SK-MEL-5 (cell line): ENCODE measurements at regions not wholly inside any gene's neighbourhood (a gene's known extent, or its start where the extent isn't known, plus 50 kb on each side); places are given as distances from the start of the nearest gene placed in this dataset.

ENCODE experiments used
- DNase-seq: peaks from one replicate; pipeline ENCODE4 v3.0.0-alpha.2; 2016; ENCODE audit warnings: low read depth, low spot score
- in situ Hi-C: cut with HindIII; loops from 2 replicates; pipeline ENCODE4 v1.10.0; 2016; ENCODE audit warnings: low sequenced_read_pairs, high pct_unique_total_duplicates, low pct_unique_long_range_greater_than_20kb

- in situ Hi-C loops: no loop called here
- DNase-seq: no peak
Observed at GRCh38 chr9:1292384-1292783, 242.2 kb downstream of the DMRT2 start.

- DNase-seq: no peak
- in situ Hi-C loops: no loop called here
Observed at GRCh38 chr9:1294641-1295258, 244.6 kb downstream of the DMRT2 start.

DNA sequence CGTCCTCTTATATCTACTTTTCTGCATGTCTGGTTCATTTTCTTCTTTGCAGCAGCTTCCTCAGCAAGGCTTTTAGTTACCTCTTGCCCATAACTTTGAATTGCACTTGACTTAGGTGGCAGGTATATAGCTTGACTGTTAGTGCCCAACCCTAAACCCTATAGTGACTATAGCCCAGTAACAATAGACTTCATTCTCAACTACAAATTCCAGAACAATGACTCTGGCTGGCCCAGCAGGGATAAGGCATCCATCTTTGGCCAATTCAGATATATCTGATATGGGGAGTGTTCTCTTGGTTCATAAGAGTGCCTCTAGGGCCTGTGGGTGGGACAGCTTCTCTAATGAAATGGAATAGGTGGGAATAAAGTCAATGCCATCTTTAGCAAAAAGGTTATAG lies 246.2 kb downstream of the DMRT2 start:
- in situ Hi-C loops: no loop called here
- DNase-seq: no peak

- no peak for DNase-seq
- in situ Hi-C loops: no loop called here
Observed at GRCh38 chr9:1298046-1298445, 247.9 kb downstream of the DMRT2 start.

DNA sequence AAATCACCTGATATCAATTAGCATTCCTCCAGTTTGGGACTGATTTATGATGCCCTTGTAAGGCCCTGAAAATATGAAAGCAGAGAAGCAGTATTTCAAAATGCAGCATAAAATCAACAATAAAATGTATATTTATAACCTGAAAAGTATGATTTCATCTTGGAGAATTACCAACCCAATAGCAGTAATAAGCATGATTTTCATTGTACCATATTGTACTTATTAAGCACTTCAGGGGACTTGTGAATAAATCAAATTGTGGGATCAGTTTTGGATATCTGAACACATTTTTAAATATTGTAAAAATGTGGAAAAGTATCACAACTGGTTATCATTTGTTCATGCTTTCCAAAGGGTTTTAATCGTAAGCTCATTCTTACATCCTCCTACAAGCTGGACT lies 250.8 kb downstream of the DMRT2 start:
- in situ Hi-C loops: no loop called here
- no peak for DNase-seq

GRCh38 chr9:1303932-1304331 lies 253.8 kb downstream of the DMRT2 start:
- in situ Hi-C loops: no loop called here
- DNase-seq: no peak

- DNase-seq: no peak
- in situ Hi-C loops: no loop called here
Observed at GRCh38 chr9:1311462-1312042, 261.4 kb downstream of the DMRT2 start.

DNA sequence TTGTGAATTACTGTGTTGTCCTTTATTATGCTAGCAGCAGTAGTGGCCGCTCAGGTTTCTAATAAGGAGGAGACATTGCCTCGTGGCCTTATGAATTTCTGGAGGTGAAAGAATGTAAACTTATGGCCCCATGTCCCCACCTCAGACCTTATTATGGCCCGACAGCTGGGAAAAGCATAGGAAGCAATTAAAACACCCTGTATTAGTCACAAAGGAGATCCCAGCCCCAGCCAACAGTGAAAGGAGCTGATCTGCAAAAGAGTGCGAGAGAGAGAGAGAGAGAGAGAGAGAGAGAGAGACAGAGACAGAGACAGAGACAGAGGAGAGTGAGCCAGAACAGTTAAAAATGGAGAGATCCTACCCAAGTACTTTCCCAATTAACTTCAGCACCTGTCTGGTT lies 269.3 kb downstream of the DMRT2 start:
- no peak for DNase-seq
- in situ Hi-C loops: no loop called here

DNA sequence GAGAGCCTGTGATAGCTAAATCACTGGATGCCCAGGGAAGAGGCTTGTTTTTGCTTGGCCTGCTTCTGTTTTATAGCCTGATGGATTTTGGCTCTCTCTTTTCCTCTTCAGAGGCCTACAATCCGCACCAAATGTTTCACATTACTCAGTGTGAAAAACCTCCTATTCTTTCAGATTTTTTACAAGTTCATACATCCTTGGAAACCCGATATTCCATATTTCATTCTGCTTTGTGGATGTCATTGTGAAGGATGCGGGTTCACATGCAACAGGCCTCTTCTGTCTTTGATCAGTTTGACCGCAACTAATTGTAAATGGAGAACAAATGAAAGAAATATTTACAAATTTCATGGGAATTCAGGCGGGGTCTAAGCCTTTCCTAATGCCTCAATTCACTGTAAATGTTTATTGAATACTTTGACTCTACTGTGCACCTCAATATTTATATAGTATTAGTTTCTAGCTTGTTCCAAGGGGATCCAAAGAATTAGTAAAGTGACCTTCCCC lies 269.9 kb downstream of the DMRT2 start:
- DNase-seq: no peak
- in situ Hi-C loops: no loop called here

GRCh38 chr9:1320607-1321195 lies 270.5 kb downstream of the DMRT2 start:
- in situ Hi-C loops: no loop called here
- DNase-seq: no peak

- no peak for DNase-seq
- in situ Hi-C loops: no loop called here
Observed at GRCh38 chr9:1327467-1327866, 277.3 kb downstream of the DMRT2 start.

DNA sequence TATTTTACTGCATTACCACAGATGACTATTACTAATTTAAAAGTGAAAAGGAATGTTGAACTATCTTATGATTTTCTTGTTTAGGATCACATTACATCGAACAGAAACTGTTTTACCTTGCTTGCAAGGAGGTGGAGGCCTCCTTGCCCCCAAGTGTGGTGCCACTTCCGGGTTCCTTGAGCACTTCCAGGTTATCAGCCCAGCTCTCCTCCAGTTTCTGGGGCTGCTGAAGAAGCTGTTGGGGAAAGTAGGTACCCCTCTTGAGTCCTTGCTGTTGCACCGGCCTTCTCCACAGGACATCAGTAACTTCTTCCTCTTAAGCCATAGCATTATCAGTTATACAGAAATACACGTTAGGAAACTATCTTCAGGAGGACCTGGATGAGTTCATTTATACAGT lies 278.2 kb downstream of the DMRT2 start:
- no peak for DNase-seq
- in situ Hi-C loops: no loop called here

- in situ Hi-C loops: no loop called here
- DNase-seq: no peak
Observed at GRCh38 chr9:1331546-1332038, 281.4 kb downstream of the DMRT2 start.

DNA sequence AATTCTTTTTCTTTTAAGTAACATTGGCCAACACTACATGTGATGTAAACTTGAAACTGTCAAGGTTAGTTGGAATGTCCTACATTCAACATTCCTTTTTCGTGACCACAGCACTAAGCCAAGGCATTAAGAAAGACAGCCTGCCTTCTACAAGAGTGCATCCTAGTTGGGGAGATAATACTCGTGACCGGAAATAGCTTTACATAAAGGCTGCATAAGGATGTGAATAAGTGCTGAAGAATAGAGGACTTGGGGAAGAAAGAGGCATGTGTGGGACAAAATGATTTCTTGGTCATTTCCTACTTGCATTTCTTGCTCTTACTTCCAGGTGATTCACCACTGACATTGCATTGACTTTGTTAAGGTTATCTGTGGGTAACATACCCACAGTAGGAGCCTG lies 282.0 kb downstream of the DMRT2 start:
- no peak for DNase-seq
- in situ Hi-C loops: no loop called here

DNA sequence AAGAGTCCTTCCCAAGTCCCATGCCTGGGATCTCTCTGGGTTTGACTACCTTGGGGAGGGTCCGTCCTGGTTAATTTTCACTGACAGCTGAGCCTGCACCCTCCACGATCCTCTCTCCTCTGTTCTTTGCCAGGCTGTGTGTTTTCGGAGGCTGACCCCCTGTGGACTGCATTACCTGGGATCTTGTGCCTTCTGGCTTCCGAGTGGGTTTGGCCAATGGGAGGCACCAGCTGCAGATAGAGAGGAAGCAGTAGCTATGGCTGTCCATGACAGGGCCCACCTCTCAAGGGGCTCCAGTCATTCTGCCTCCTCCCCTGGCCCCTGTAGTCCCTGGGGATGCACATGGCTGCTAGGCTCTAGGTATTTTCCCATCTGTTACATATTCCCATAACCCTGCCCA lies 285.0 kb downstream of the DMRT2 start:
- in situ Hi-C loops: no loop called here
- no peak for DNase-seq

GRCh38 chr9:1337169-1337568 lies 287.0 kb downstream of the DMRT2 start:
- in situ Hi-C loops: no loop called here
- DNase-seq: no peak

DNA sequence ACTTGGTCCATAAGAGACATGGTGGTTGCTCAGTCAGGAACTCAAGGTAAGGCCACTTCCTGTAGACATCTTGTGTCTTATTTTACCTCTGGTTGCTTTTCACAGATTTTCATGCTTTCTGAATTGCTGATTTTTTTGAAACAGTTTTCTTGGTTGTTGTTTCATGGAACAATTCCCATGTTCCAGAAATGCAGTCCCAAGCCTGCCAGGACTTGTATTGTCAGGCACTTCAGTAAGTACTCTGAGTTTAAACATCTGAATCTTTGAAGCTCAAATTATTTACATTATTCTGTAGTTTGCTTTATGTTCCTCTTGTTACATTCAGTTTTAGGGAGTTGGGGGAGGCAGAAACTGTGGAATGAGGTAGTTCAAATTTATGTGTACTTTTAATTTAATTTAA lies 290.2 kb downstream of the DMRT2 start:
- in situ Hi-C loops: no loop called here

GRCh38 chr9:1353291-1353690 lies 303.1 kb downstream of the DMRT2 start:
- no peak for DNase-seq
- in situ Hi-C loops: no loop called here

More for the DNA sequence above, 290.2 kb downstream of the DMRT2 start:
- DNase-seq: no peak

- in situ Hi-C loops: no loop called here
- DNase-seq: no peak
Observed at GRCh38 chr9:1354086-1354485, 303.9 kb downstream of the DMRT2 start.
